ENCODE measurements at regions not wholly inside any gene's neighbourhood (a gene's known extent, or its start where the extent isn't known, plus 50 kb on each side); places are given as distances from the start of the nearest gene placed in this dataset.
A peak's percentile ranks its signal among the peaks of the same experiment; 100 is the strongest.

GRCh38 chr3:36282766-36283165 is 97.5 kb upstream of the STAC start:
- Histone ChIP-seq H3K27me3 (no peaks in the 10 kb centered on the region), H3K4me1 (peaks cover 0 to 4% (median 0%) of the 10 kb centered on the region in 4 donors), H3K9me3 (no peaks in the 10 kb centered on the region), H3K27ac (no peak overlapping the region), H3K4me3 (no peak overlapping the region), H3K36me3 (no peaks in the 10 kb centered on the region)
- TF ChIP-seq POLR2AphosphoS5 (IDR thresholded peaks at IDR 0.05) (no peak), CTCF (IDR thresholded peaks at IDR 0.05) (no peak), POLR2A (IDR thresholded peaks at IDR 0.05) (no peak), EP300 (IDR thresholded peaks at IDR 0.05) (no peak)
- WGBS, 2 donors: 42 to 51% methylated on average over 3 of the region's 3 CpGs
- no peak for DNase-seq
- ATAC-seq (ENCODE audit: low FRiP score in 2 of 2): no peak

- Histone ChIP-seq H3K4me3 (no peak overlapping the region), H3K4me1 (peaks cover 0 to 8% (median 3%) of the 10 kb centered on the region in 4 donors), H3K36me3 (no peaks in the 10 kb centered on the region), H3K27me3 (no peaks in the 10 kb centered on the region), H3K27ac (no peak overlapping the region), H3K9me3 (no peaks in the 10 kb centered on the region)
- TF ChIP-seq CTCF (IDR thresholded peaks at IDR 0.05) (no peak), EP300 (IDR thresholded peaks at IDR 0.05) (no peak), POLR2AphosphoS5 (IDR thresholded peaks at IDR 0.05) (no peak), POLR2A (IDR thresholded peaks at IDR 0.05) (no peak)
- DNase-seq (no peak), ATAC-seq (ENCODE audit: low FRiP score in 2 of 2) (no peak)
Observed at GRCh38 chr3:36295296-36295695, 85.0 kb upstream of the STAC start.

GRCh38 chr3:36297195-36297594 is 83.1 kb upstream of the STAC start:
- 60 to 72% methylated on average over 3 of the region's 3 CpGs for WGBS, 2 donors
- TF ChIP-seq POLR2A (IDR thresholded peaks at IDR 0.05): no peak
- no peak for TF ChIP-seq CTCF (IDR thresholded peaks at IDR 0.05)
- no peak for TF ChIP-seq POLR2AphosphoS5 (IDR thresholded peaks at IDR 0.05)
- TF ChIP-seq EP300 (IDR thresholded peaks at IDR 0.05): no peak
- peak overlapping the region in 1 of 4 donors; percentile 22 for H3K27ac ChIP-seq

GRCh38 chr3:36298188-36298587 is 82.1 kb upstream of the STAC start:
- 85 to 90% methylated on average over 1 of the region's 1 CpG for WGBS, 2 donors
- Histone ChIP-seq H3K4me1 (peaks cover 0 to 8% (median 3%) of the 10 kb centered on the region in 4 donors), H3K27ac (no peak overlapping the region), H3K36me3 (no peaks in the 10 kb centered on the region), H3K9me3 (no peaks in the 10 kb centered on the region), H3K4me3 (no peak overlapping the region), H3K27me3 (no peaks in the 10 kb centered on the region)
- DNase-seq (no peak), ATAC-seq (ENCODE audit: low FRiP score in 2 of 2) (no peak)
- TF ChIP-seq EP300 (IDR thresholded peaks at IDR 0.05) (no peak), CTCF (IDR thresholded peaks at IDR 0.05) (no peak), POLR2AphosphoS5 (IDR thresholded peaks at IDR 0.05) (no peak), POLR2A (IDR thresholded peaks at IDR 0.05) (no peak)

More at GRCh38 chr3:36297195-36297594, 83.1 kb upstream of the STAC start:
- no peak for DNase-seq
- no peaks in the 10 kb centered on the region for H3K36me3 ChIP-seq
- no peak overlapping the region for H3K4me3 ChIP-seq
- ATAC-seq (ENCODE audit: low FRiP score in 2 of 2): no peak
- no peaks in the 10 kb centered on the region for H3K9me3 ChIP-seq
- H3K4me1 ChIP-seq: peaks cover 0 to 8% (median 3%) of the 10 kb centered on the region in 4 donors
- no peaks in the 10 kb centered on the region for H3K27me3 ChIP-seq

GRCh38 chr3:36302158-36302509 is 78.2 kb upstream of the STAC start:
- Histone ChIP-seq H3K27ac (no peak overlapping the region), H3K4me3 (no peak overlapping the region), H3K36me3 (no peaks in the 10 kb centered on the region), H3K9me3 (no peaks in the 10 kb centered on the region), H3K4me1 (peaks cover 0 to 3% (median 0%) of the 10 kb centered on the region in 4 donors), H3K27me3 (no peaks in the 10 kb centered on the region)
- ATAC-seq (ENCODE audit: low FRiP score in 2 of 2) (no peak), DNase-seq (no peak)
- TF ChIP-seq EP300 (IDR thresholded peaks at IDR 0.05) (no peak), POLR2A (IDR thresholded peaks at IDR 0.05) (no peak), POLR2AphosphoS5 (IDR thresholded peaks at IDR 0.05) (no peak), CTCF (IDR thresholded peaks at IDR 0.05) (no peak)
- WGBS, 2 donors: 25 to 41% methylated on average over 1 of the region's 1 CpG

All from upper lobe of left lung (tissue), 6 donors.